Fibroblast of mammary gland (primary cell): ENCODE measurements at regions not wholly inside any gene's neighbourhood (a gene's known extent, or its start where the extent isn't known, plus 50 kb on each side); places are given as distances from the start of the nearest gene placed in this dataset.

Experiments used
- DNase-seq: peaks from one replicate; pipeline ENCODE4 v3.0.0-alpha.2; 2010; ENCODE audit warnings: low read depth
- H3K4me3 ChIP-seq: 2 replicates; pipeline ENCODE4 v1.5.1; 2011; ENCODE audit warnings: low read depth, mild to moderate bottlenecking, low read length, moderate library complexity; ENCODE audit not compliant: control insufficient read depth
- CTCF ChIP-seq: conservative IDR thresholded peaks from 2 replicates; pipeline ENCODE4 v1.5.1; 2011; ENCODE audit warnings: low read depth, low read length, inconsistent platforms; ENCODE audit not compliant: control insufficient read depth, insufficient read depth

- no peak overlapping the region for H3K4me3 ChIP-seq
- no peak for TF ChIP-seq CTCF
- DNase-seq = no peak
Measured at GRCh38 chr3:102574355-102574754, 139.5 kb downstream of the ZPLD1 start.

- TF ChIP-seq CTCF = no peak
- H3K4me3 ChIP-seq = no peak overlapping the region
- no peak for DNase-seq
Measured at GRCh38 chr3:102576651-102577050, 141.8 kb downstream of the ZPLD1 start.

GRCh38 chr3:102577082-102577789 is 142.4 kb downstream of the ZPLD1 start:
- DNase-seq = no peak
- no peak overlapping the region for H3K4me3 ChIP-seq

GRCh38 chr3:102580760-102581159 is 145.9 kb downstream of the ZPLD1 start:
- no peak for DNase-seq
- no peak overlapping the region for H3K4me3 ChIP-seq
- no peak for TF ChIP-seq CTCF

More at GRCh38 chr3:102577082-102577789, 142.4 kb downstream of the ZPLD1 start:
- no peak for TF ChIP-seq CTCF

- no peak for TF ChIP-seq CTCF
- H3K4me3 ChIP-seq = no peak overlapping the region
- DNase-seq = no peak
Measured at GRCh38 chr3:102586485-102586884, 151.7 kb downstream of the ZPLD1 start.

- DNase-seq = no peak
- no peak overlapping the region for H3K4me3 ChIP-seq
- no peak for TF ChIP-seq CTCF
Measured at GRCh38 chr3:102593812-102594602, 159.2 kb downstream of the ZPLD1 start.
